SU-DHL-6 (cell line): ENCODE measurements at regions not wholly inside any gene's neighbourhood (a gene's known extent, or its start where the extent isn't known, plus 50 kb on each side); places are given as distances from the start of the nearest gene placed in this dataset.

Experiments
- H2AFZ ChIP-seq: fragments of 200-600 bp; sonication (generic); 2 replicates; pipeline ENCODE4 v1.6.1; 2014; ENCODE audit warnings: low read depth, mild to moderate bottlenecking, moderate library complexity, mixed read lengths, antibody characterized with exemption, low read length; ENCODE audit not compliant: severe bottlenecking
- H3F3A ChIP-seq: fragments of 200-600 bp; shearing (Covaris generic); 2 replicates; pipeline ENCODE4 v1.6.0; 2016; ENCODE audit warnings: antibody characterized with exemption, mild to moderate bottlenecking; ENCODE audit not compliant: insufficient read depth
- H3K27ac ChIP-seq: fragments of 200-600 bp; sonication (generic); 2 replicates; pipeline ENCODE4 v1.5.1; 2016; ENCODE audit warnings: low read depth, mild to moderate bottlenecking, low read length, moderate library complexity, mixed read lengths
- H3K27me3 ChIP-seq: fragments of 200-600 bp; sonication (generic), shearing (Covaris generic); 2 replicates; pipeline ENCODE4 v1.6.0; 2014; ENCODE audit warnings: mild to moderate bottlenecking, low read length
- H3K36me3 ChIP-seq: fragments of 200-600 bp; sonication (generic); 2 replicates; pipeline ENCODE4 v1.6.1; 2014; ENCODE audit warnings: mild to moderate bottlenecking, low read length, mixed read lengths
- H3K4me2 ChIP-seq: fragments of 300-600, 200-600 bp; shearing (Covaris generic), sonication (generic); 2 replicates; pipeline ENCODE4 v1.6.0; 2014; ENCODE audit warnings: low read length, low read depth, mild to moderate bottlenecking; ENCODE audit not compliant: poor library complexity, severe bottlenecking
- H3K4me3 ChIP-seq: fragments of 200-600 bp; sonication (generic); 2 replicates; pipeline ENCODE4 v1.5.1; 2014; ENCODE audit warnings: antibody characterized with exemption, low read length, mild to moderate bottlenecking, mixed read lengths; ENCODE audit not compliant: insufficient read depth, poor library complexity, severe bottlenecking
- H3K79me2 ChIP-seq: fragments of 200-600 bp; sonication (generic); 2 replicates; pipeline ENCODE4 v1.6.1; 2014; ENCODE audit warnings: mild to moderate bottlenecking, low read length, moderate library complexity; ENCODE audit not compliant: insufficient read depth
- H3K9ac ChIP-seq: fragments of 200-600 bp; sonication (generic); 2 replicates; pipeline ENCODE4 v1.7.0; 2014; ENCODE audit warnings: mild to moderate bottlenecking, low read length
- H3K9me2 ChIP-seq: fragments of 200-600 bp; sonication (generic); replicated peaks from 2 replicates; pipeline ENCODE4 v1.6.1; 2014; ENCODE audit warnings: low read length; ENCODE audit not compliant: insufficient read depth
- H3K9me3 ChIP-seq: fragments of 200-600 bp; sonication (generic); 2 replicates; pipeline ENCODE4 v1.6.1; 2014; ENCODE audit warnings: low read length, mixed read lengths; ENCODE audit not compliant: insufficient read depth
- H4K20me1 ChIP-seq: fragments of 200-600 bp; sonication (generic); 2 replicates; pipeline ENCODE4 v1.6.1; 2014; ENCODE audit warnings: low read depth, mild to moderate bottlenecking, antibody characterized with exemption, low read length, moderate library complexity, mixed read lengths
- EZH2phosphoT487 ChIP-seq: fragments of 200-600 bp; sonication (generic), shearing (Covaris generic); conservative IDR thresholded peaks from 2 replicates; pipeline ENCODE4 v1.6.1; 2018; ENCODE audit warnings: mild to moderate bottlenecking, antibody characterized with exemption, low read length, moderate library complexity, mixed read lengths
- TF ChIP-seq, protein P1 (sequence below): fragments of 200-600 bp; sonication (generic); IDR thresholded peaks from one replicate; pipeline ENCODE4 v1.5.1; 2017; ENCODE audit warnings: antibody characterized with exemption, mild to moderate bottlenecking, low read length, moderate library complexity; ENCODE audit not compliant: insufficient read depth, poor library complexity, severe bottlenecking

DNA sequence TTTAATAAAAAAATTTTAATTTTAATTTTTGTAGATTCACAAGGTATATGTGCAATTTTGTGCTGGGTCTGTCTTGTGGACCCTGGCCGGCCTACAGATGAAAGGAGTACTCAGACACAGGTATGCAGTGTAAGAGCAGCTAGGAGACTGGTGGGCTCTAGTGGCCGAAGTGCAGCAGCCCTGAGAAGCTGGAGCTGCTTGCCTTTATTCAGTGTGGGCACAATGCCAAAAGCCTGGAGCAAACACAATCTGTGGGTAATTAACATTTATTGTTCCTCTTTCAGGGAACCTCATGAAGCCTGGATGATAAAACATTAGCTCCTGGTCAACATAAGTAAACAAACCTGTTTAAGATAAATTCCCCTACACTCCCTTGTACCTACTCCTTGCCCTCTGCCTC, 135.7 kb upstream of the SEL1L start:
- H3K27me3 ChIP-seq, result no peaks in the 10 kb centered on the region
- H3K36me3 ChIP-seq, result no peaks in the 10 kb centered on the region
- H4K20me1 ChIP-seq, result no peaks in the 10 kb centered on the region
- no peaks in the 10 kb centered on the region for H3K9me3 ChIP-seq
- TF ChIP-seq EZH2phosphoT487, result no peak
- TF ChIP-seq, protein P1, sequence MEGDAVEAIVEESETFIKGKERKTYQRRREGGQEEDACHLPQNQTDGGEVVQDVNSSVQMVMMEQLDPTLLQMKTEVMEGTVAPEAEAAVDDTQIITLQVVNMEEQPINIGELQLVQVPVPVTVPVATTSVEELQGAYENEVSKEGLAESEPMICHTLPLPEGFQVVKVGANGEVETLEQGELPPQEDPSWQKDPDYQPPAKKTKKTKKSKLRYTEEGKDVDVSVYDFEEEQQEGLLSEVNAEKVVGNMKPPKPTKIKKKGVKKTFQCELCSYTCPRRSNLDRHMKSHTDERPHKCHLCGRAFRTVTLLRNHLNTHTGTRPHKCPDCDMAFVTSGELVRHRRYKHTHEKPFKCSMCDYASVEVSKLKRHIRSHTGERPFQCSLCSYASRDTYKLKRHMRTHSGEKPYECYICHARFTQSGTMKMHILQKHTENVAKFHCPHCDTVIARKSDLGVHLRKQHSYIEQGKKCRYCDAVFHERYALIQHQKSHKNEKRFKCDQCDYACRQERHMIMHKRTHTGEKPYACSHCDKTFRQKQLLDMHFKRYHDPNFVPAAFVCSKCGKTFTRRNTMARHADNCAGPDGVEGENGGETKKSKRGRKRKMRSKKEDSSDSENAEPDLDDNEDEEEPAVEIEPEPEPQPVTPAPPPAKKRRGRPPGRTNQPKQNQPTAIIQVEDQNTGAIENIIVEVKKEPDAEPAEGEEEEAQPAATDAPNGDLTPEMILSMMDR, result no peak
- no peak overlapping the region for H3K4me3 ChIP-seq
- H3K4me2 ChIP-seq, result no peak overlapping the region
- H3K9ac ChIP-seq, result no peak overlapping the region
- H2AFZ ChIP-seq, result no peak overlapping the region
- no peaks in the 10 kb centered on the region for H3K9me2 ChIP-seq
- no peak overlapping the region for H3K27ac ChIP-seq
- no peaks in the 10 kb centered on the region for H3K79me2 ChIP-seq
- no peaks in the 10 kb centered on the region for H3F3A ChIP-seq

DNA sequence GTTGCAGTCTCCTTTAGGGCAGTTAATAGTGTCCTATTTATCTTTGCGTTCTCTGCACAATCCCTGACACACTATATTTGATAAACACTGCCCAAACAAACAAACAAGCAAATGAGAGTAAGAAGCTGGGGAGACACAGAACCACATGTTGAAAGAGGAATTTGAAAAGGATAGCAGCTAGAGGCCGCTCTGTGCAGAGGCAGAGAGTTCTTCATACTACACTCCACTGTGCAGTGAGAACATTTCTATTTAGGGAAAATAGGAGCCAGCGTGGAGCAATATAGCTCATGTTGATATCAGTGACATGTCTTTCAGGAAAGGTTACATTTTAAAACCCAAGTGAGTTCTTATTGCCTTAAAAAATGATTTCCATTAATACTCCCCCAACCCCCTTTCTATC, 140.3 kb upstream of the SEL1L start:
- Histone ChIP-seq H2AFZ (no peak overlapping the region), H3K9me2 (no peaks in the 10 kb centered on the region), H3K4me2 (no peak overlapping the region), H4K20me1 (no peaks in the 10 kb centered on the region), H3K9ac (no peak overlapping the region), H3K9me3 (no peaks in the 10 kb centered on the region), H3K36me3 (no peaks in the 10 kb centered on the region), H3F3A (no peaks in the 10 kb centered on the region), H3K4me3 (no peak overlapping the region), H3K27ac (no peak overlapping the region), H3K79me2 (no peaks in the 10 kb centered on the region), H3K27me3 (no peaks in the 10 kb centered on the region)
- TF ChIP-seq, protein P1, result no peak
- TF ChIP-seq EZH2phosphoT487, result no peak

DNA sequence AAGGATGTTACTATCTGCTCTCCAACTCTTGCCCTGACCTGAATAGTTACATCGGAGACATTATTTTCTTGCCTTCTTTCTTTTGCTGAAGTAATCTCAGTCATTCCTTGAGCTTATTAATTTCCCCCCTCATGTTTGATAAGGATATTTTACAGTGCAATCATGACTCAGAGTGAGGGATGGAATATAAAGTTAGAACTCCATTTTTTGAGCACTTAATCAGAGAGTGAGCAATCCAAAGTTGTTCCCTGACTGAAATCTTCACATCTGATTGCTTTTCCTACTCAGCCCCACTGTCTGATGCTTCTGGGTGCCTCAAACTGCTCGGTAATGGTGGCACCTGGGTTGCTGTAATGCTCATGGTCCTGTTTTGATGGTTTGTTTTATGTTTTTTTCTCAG, 142.7 kb upstream of the SEL1L start:
- H3K79me2 ChIP-seq, result no peaks in the 10 kb centered on the region
- no peak overlapping the region for H2AFZ ChIP-seq
- peaks cover under 1% of the 10 kb centered on the region; the same call in 1 of the 2 replicates for H3K27me3 ChIP-seq
- H3F3A ChIP-seq, result no peaks in the 10 kb centered on the region
- no peaks in the 10 kb centered on the region for H4K20me1 ChIP-seq
- TF ChIP-seq, protein P1, result no peak
- no peak for TF ChIP-seq EZH2phosphoT487
- H3K9me3 ChIP-seq, result no peaks in the 10 kb centered on the region
- no peak overlapping the region for H3K9ac ChIP-seq
- H3K4me3 ChIP-seq, result no peak overlapping the region
- H3K4me2 ChIP-seq, result no peak overlapping the region
- no peak overlapping the region for H3K27ac ChIP-seq
- no peaks in the 10 kb centered on the region for H3K36me3 ChIP-seq
- H3K9me2 ChIP-seq, result no peaks in the 10 kb centered on the region
